Esophagus squamous epithelium (tissue), 5 donors: ENCODE measurements at regions not wholly inside any gene's neighbourhood (a gene's known extent, or its start where the extent isn't known, plus 50 kb on each side); places are given as distances from the start of the nearest gene placed in this dataset.

Experiments
- DNase-seq: peaks from one replicate; lab custom pipeline; 2025; lab: John Stamatoyannopoulos, UW
- H3K27ac ChIP-seq, 4 donors: fragments of 200-600 bp; sonication (generic); one replicate each; pipeline ENCODE4 v1.5.1; 2016 to 2019; ENCODE audit warnings: mild to moderate bottlenecking in 1 of 4
- H3K27me3 ChIP-seq, 4 donors: fragments of 200-600 bp; sonication (generic); 1 replicate in 3 of 4; 2 replicates in 1 of 4; pipeline versions ENCODE4 v1.5.1 to v1.6.0; 2017 to 2021; ENCODE audit warnings: antibody characterized with exemption in 1 of 4
- H3K36me3 ChIP-seq, 3 donors: fragments of 200-600 bp; sonication (generic); one replicate each; pipeline ENCODE4 v1.5.1; 2016 to 2019
- H3K4me1 ChIP-seq, 3 donors: fragments of 200-600 bp; sonication (generic); one replicate each; pipeline ENCODE4 v1.5.1; 2017 to 2019
- H3K4me3 ChIP-seq, 4 donors: fragments of 200-600 bp; sonication (generic); 1 replicate in 3 of 4; 2 replicates in 1 of 4; pipeline ENCODE4 v1.5.1; 2016 to 2019; ENCODE audit warnings: mild to moderate bottlenecking in 2 of 4, moderate library complexity in 1 of 4
- H3K9me3 ChIP-seq, 3 donors: fragments of 200-600 bp; sonication (generic); one replicate each; pipeline ENCODE4 v1.5.1; 2016 to 2019
- POLR2A ChIP-seq, 4 donors: fragments of 450-650 bp; IDR thresholded peaks; one replicate each; pipeline ENCODE4 v1.6.1; 2017; ENCODE audit warnings: antibody characterized with exemption in 4 of 4, mild to moderate bottlenecking in 4 of 4, moderate library complexity in 3 of 4
- WGBS, 2 donors: methylation state at CpG; one replicate each; pipeline ENCODE4 v1.1.5; 2018; 5-methylcytosine and 5-hydroxymethylcytosine counted together
- intact Hi-C: fragments of 100-400 bp; cut with DNase I; formaldehyde crosslinking; loops from one replicate; pipeline ENCODE4 v1.15.0; 2022
- TF ChIP-seq, protein P1 (sequence below), 6 experiments: fragments of 450-650 bp in 4 of 6; fragments of 200-600 bp in 2 of 6; sonication (generic) in 2 of 6; IDR thresholded peaks; one replicate each; pipeline ENCODE4 v1.5.1; 2016 to 2019; ENCODE audit warnings: antibody characterized with exemption in 6 of 6, mild to moderate bottlenecking in 4 of 6, moderate library complexity in 4 of 6
- donor health status: DM: yes; HTN: yes; CAD: no.

DNA sequence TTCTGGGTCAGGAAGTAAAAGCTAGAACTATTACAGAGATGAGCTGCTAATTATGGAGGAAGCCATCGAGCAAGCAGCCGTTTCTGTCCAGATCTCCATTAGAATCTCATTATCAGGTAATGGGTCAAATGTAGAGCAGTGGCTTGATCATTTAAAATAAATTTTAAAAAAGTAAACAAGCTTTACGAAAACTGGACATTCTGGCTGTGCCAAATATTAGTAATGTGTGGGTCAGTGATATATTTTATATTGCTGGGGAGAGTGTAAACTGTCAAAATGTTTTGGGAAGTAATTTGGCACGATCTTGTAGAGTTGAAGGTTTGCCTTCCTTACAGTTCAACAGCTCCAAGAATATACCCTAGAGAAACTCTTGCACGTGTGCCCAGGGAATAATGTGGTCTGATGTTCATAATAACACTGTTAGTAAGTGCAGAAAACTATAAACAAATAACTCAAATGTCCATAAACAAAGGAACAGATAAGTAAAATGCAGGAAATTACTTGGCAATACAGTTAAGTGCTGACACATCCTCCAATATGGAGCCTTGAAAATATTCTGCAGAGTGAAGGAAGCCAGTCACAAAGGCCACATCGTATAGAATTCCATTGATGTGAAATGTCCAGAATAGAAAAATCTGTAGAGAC lies 127.2 kb upstream of the UBL3 start:
- Histone ChIP-seq H3K36me3 (no peaks in the 10 kb centered on the region), H3K9me3 (no peaks in the 10 kb centered on the region), H3K4me3 (no peak overlapping the region), H3K27ac (no peak overlapping the region), H3K4me1 (peaks cover 0 to 8% (median 0%) of the 10 kb centered on the region in 3 donors), H3K27me3 (no peaks in the 10 kb centered on the region)
- WGBS, 2 donors = 67 to 69% methylated on average over 6 of the region's 6 CpGs
- intact Hi-C loops = no loop called here
- TF ChIP-seq, protein P1, sequence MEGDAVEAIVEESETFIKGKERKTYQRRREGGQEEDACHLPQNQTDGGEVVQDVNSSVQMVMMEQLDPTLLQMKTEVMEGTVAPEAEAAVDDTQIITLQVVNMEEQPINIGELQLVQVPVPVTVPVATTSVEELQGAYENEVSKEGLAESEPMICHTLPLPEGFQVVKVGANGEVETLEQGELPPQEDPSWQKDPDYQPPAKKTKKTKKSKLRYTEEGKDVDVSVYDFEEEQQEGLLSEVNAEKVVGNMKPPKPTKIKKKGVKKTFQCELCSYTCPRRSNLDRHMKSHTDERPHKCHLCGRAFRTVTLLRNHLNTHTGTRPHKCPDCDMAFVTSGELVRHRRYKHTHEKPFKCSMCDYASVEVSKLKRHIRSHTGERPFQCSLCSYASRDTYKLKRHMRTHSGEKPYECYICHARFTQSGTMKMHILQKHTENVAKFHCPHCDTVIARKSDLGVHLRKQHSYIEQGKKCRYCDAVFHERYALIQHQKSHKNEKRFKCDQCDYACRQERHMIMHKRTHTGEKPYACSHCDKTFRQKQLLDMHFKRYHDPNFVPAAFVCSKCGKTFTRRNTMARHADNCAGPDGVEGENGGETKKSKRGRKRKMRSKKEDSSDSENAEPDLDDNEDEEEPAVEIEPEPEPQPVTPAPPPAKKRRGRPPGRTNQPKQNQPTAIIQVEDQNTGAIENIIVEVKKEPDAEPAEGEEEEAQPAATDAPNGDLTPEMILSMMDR (IDR thresholded peaks at IDR 0.05) = no peak
- no peak for TF ChIP-seq POLR2A (IDR thresholded peaks at IDR 0.05)
- no peak for DNase-seq

GRCh38 chr13:29976535-29976934 lies 126.1 kb upstream of the UBL3 start:
- Histone ChIP-seq H3K27me3 (no peaks in the 10 kb centered on the region), H3K27ac (no peak overlapping the region), H3K9me3 (no peaks in the 10 kb centered on the region), H3K36me3 (no peaks in the 10 kb centered on the region), H3K4me1 (peaks cover 0 to 8% (median 0%) of the 10 kb centered on the region in 3 donors), H3K4me3 (no peak overlapping the region)
- intact Hi-C loops = no loop called here
- 77 to 79% methylated on average over 4 to 5 of the region's 5 CpGs for WGBS, 2 donors
- DNase-seq = no peak
- TF ChIP-seq, protein P1 (IDR thresholded peaks at IDR 0.05) = no peak
- TF ChIP-seq POLR2A (IDR thresholded peaks at IDR 0.05) = no peak

DNA sequence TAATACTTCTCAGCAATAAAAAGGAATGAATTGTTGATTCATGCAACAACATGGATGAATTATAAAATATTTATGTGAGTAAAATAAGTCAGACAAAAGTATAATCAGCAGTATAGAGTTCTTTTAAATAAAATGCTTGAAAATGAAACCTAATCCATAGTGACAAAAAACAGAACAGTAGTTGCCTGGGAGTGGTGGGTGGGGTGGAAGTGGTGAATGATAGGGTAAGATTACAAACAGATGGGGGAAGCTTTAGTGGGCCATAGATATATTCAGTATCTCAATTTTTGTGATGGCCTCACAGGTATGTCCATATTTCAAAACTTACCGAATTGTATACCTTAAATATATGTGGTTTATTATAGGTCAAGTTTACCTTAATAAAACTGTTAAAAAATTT lies 124.9 kb upstream of the UBL3 start:
- H3K9me3 ChIP-seq = no peaks in the 10 kb centered on the region
- no peaks in the 10 kb centered on the region for H3K27me3 ChIP-seq
- WGBS, 2 donors = 96 to 100% methylated on average over 1 of the region's 1 CpG
- intact Hi-C loops = no loop called here
- no peak for DNase-seq
- no peaks in the 10 kb centered on the region for H3K36me3 ChIP-seq
- no peak for TF ChIP-seq POLR2A (IDR thresholded peaks at IDR 0.05)
- TF ChIP-seq, protein P1 (IDR thresholded peaks at IDR 0.05) = no peak
- H3K4me3 ChIP-seq = no peak overlapping the region
- H3K4me1 ChIP-seq = peaks cover 0 to 8% (median 0%) of the 10 kb centered on the region in 3 donors
- H3K27ac ChIP-seq = no peak overlapping the region

DNA sequence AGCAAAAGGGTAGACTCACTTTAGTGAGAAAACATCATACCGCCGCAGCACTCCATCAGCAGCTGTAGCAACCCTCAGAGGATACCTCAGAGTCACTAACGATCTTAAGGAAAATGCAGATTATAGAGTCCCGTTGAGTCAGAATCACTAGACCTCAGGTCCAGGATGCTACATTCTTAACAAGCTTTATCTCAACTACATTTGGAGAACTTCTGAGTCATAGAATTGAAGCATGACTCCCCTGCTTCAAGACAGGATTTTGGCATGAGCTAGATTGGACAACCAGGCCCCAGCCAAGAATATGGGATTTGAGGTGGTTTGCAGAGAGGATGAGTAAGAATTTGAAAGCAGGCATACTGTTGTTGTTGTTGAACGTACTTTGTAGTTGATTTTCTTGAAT lies 118.9 kb upstream of the UBL3 start:
- 76 to 82% methylated on average over 5 of the region's 5 CpGs for WGBS, 2 donors
- no peak for TF ChIP-seq POLR2A (IDR thresholded peaks at IDR 0.05)
- TF ChIP-seq, protein P1 (IDR thresholded peaks at IDR 0.05) = no peak
- Histone ChIP-seq H3K36me3 (no peaks in the 10 kb centered on the region), H3K4me1 (no peaks in the 10 kb centered on the region), H3K4me3 (no peak overlapping the region), H3K27me3 (no peaks in the 10 kb centered on the region), H3K27ac (no peak overlapping the region), H3K9me3 (peaks cover 0 to 6% (median 5%) of the 10 kb centered on the region in 3 donors)
- intact Hi-C loops = no loop called here
- no peak for DNase-seq

DNA sequence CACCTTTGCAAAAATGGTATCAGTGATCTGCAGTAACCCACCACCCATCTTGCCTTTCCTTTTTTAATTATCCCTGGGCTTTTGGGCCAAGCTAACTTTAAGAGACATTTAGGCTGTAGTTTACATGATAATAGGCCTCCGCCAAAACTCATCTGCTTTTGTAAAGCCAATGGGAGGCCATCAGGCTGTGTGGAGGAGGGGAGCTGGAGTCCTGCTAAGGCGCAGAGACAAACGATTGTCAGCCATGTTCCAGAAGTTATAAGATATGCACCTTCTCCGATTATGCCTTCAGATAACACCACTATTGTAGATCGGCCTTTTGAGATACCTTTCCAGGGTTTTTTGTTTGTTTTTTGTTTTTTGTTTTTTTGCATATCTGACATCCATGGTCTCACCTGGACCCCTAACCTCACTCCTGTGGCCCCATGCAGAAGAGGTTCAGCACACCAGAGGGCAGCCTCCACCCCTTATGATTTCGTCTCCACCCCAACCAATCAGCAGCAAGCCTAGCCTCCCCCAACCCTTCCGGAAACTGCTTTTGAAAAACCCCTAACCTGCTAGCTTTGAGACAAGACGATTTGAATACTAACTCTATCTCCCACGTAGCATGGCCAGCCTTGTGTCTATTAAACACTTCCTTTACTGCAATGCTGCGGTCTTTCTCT lies 113.9 kb upstream of the UBL3 start:
- H3K4me3 ChIP-seq = no peak overlapping the region
- H3K27ac ChIP-seq = no peak overlapping the region
- DNase-seq = no peak
- no peaks in the 10 kb centered on the region for H3K4me1 ChIP-seq
- no peak for TF ChIP-seq POLR2A (IDR thresholded peaks at IDR 0.05)
- TF ChIP-seq, protein P1 (IDR thresholded peaks at IDR 0.05) = no peak
- H3K9me3 ChIP-seq = peaks cover 0 to 6% (median 5%) of the 10 kb centered on the region in 3 donors
- intact Hi-C loops = no loop called here
- 82% methylated on average over 10 of the region's 10 CpGs for WGBS, 2 donors
- H3K27me3 ChIP-seq = peaks cover 0 to 3% (median 0%) of the 10 kb centered on the region in 4 donors
- H3K36me3 ChIP-seq = no peaks in the 10 kb centered on the region
